MCF 10A (cell line): ENCODE measurements at regions not wholly inside any gene's neighbourhood (a gene's known extent, or its start where the extent isn't known, plus 50 kb on each side); places are given as distances from the start of the nearest gene placed in this dataset.
A peak's percentile ranks its signal among the peaks of the same experiment; 100 is the strongest.

ENCODE experiments used
- BruUV-seq: library from RNA; stranded (reverse); fragments of 400-500 nt; replicated peaks from 2 replicates; lab custom pipeline; 2021; lab: Mats Ljungman, UMichigan
- CTCF ChIA-PET: fragments of 300-600 bp; sonication (Branson Sonifier 250); formaldehyde crosslinking; extraction: SDS; loops from one replicate; lab custom pipeline; 2021; ENCODE audit warnings: antibody characterized with exemption, inconsistent platforms; lab: Yijun Ruan, JAX
- POLR2A ChIA-PET: fragments of 300-600, 350-650 bp; sonication (Branson Sonifier 250); formaldehyde crosslinking; extraction: SDS; loops from one replicate; lab custom pipeline; 2020; ENCODE audit warnings: antibody characterized with exemption, inconsistent platforms; lab: Yijun Ruan, JAX
- DNase-seq: peaks from one replicate; pipeline ENCODE4 v3.0.0-alpha.2; 2018; ENCODE audit not compliant: unreplicated experiment
- H3K27ac Mint-ChIP-seq: one replicate; pipeline ENCODE4 v1.8.0; 2022; ENCODE audit warnings: mild to moderate bottlenecking, low read depth, mixed read lengths; ENCODE audit not compliant: unreplicated experiment
- H3K27me3 Mint-ChIP-seq: one replicate; pipeline ENCODE4 v1.8.0; 2022; ENCODE audit warnings: mixed read lengths; ENCODE audit not compliant: insufficient read depth, unreplicated experiment
- H3K36me3 Mint-ChIP-seq: one replicate; pipeline ENCODE4 v1.8.0; 2022; ENCODE audit warnings: mild to moderate bottlenecking, moderate library complexity, mixed read lengths; ENCODE audit not compliant: insufficient read depth, unreplicated experiment
- H3K4me1 Mint-ChIP-seq: one replicate; pipeline ENCODE4 v1.8.0; 2022; ENCODE audit warnings: mixed read lengths; ENCODE audit not compliant: insufficient read depth, unreplicated experiment
- H3K4me3 Mint-ChIP-seq: one replicate; pipeline ENCODE4 v1.8.0; 2022; ENCODE audit warnings: mild to moderate bottlenecking, moderate library complexity, mixed read lengths; ENCODE audit not compliant: unreplicated experiment
- H3K9me3 Mint-ChIP-seq: one replicate; pipeline ENCODE4 v1.8.0; 2022; ENCODE audit warnings: mixed read lengths; ENCODE audit not compliant: unreplicated experiment
- CTCF ChIP-seq: fragments of 200-600 bp; IDR thresholded peaks from one replicate; pipeline ENCODE4 v1.8.0; 2022; ENCODE audit warnings: antibody characterized with exemption, mild to moderate bottlenecking; ENCODE audit not compliant: unreplicated experiment
- intact Hi-C: fragments of 100-400 bp; cut with micrococcal nuclease; formaldehyde crosslinking; loops from 2 replicates; pipeline ENCODE4 v1.14.1; 2022

GRCh38 chr13:109691689-109692088 is 94.7 kb downstream of the IRS2 start:
- TF ChIP-seq CTCF: no peak
- ChIA-PET CTCF (no interaction called here), POLR2A (no interaction called here)
- H3K4me3 Mint-ChIP-seq: no peak overlapping the region
- no peak overlapping the region for H3K27ac Mint-ChIP-seq
- intact Hi-C loops: no loop called here
- DNase-seq: no peak
- no TSS peak for BruUV-seq
- no peaks in the 10 kb centered on the region for H3K4me1 Mint-ChIP-seq
- peaks cover 4% of the 10 kb centered on the region for H3K36me3 Mint-ChIP-seq
- no peaks in the 10 kb centered on the region for H3K9me3 Mint-ChIP-seq
- H3K27me3 Mint-ChIP-seq: no peaks in the 10 kb centered on the region

GRCh38 chr13:109687559-109688448 is 98.6 kb downstream of the IRS2 start:
- TF ChIP-seq CTCF: no peak
- ChIA-PET CTCF (interaction anchor here (0.8 kb wide), 2 partner anchors 24 to 536 kb away, joined by 3 read pairs; no protein-coding TSS in a partner anchor), POLR2A (interaction anchor here (0.6 kb wide), 1 partner anchor 758 kb away, joined by 3 read pairs; no protein-coding TSS in a partner anchor)
- Mint-ChIP-seq H3K9me3 (no peaks in the 10 kb centered on the region), H3K36me3 (no peaks in the 10 kb centered on the region), H3K4me1 (peaks cover 16% of the 10 kb centered on the region), H3K27me3 (peaks cover 5% of the 10 kb centered on the region), H3K4me3 (no peak overlapping the region), H3K27ac (no peak overlapping the region)
- no peak for DNase-seq
- intact Hi-C loops: no loop called here
- BruUV-seq: no TSS peak

GRCh38 chr13:109685203-109685602 is 101.2 kb downstream of the IRS2 start:
- Mint-ChIP-seq H3K9me3 (no peaks in the 10 kb centered on the region), H3K27ac (peak overlapping the region; percentile 76), H3K4me1 (peaks cover 16% of the 10 kb centered on the region), H3K4me3 (peak overlapping the region; percentile 62), H3K36me3 (no peaks in the 10 kb centered on the region), H3K27me3 (peaks cover 15% of the 10 kb centered on the region)
- no peak for DNase-seq
- CTCF ChIA-PET: no interaction called here
- no TSS peak for BruUV-seq
- POLR2A ChIA-PET: no interaction called here
- TF ChIP-seq CTCF: no peak
- intact Hi-C loops: no loop called here

- Mint-ChIP-seq H3K4me1 (peaks cover 16% of the 10 kb centered on the region), H3K27ac (peak overlapping the region; percentile 76), H3K9me3 (no peaks in the 10 kb centered on the region), H3K4me3 (peak overlapping the region; percentile 62), H3K27me3 (peaks cover 15% of the 10 kb centered on the region), H3K36me3 (no peaks in the 10 kb centered on the region)
- intact Hi-C loops: no loop called here
- no peak for TF ChIP-seq CTCF
- ChIA-PET POLR2A (no interaction called here), CTCF (no interaction called here)
- peak; percentile 89 for DNase-seq
- no TSS peak for BruUV-seq
These were observed 101.6 kb downstream of the IRS2 start for GRCh38 chr13:109684824-109685202.
